Stimulated activated CD4-positive, alpha-beta T cell treated with anti-CD3 and anti-CD28 coated beads, TNF-alpha, amount 100 ng/mL, for 4 hours (primary cell): ENCODE measurements at regions not wholly inside any gene's neighbourhood (a gene's known extent, or its start where the extent isn't known, plus 50 kb on each side); places are given as distances from the start of the nearest gene placed in this dataset.

Source experiments
- DNase-seq, 3 experiments: peaks; one replicate each; pipeline ENCODE4 v3.0.0-alpha.2; 2020; ENCODE audit warnings: low read depth in 3 of 3

DNA sequence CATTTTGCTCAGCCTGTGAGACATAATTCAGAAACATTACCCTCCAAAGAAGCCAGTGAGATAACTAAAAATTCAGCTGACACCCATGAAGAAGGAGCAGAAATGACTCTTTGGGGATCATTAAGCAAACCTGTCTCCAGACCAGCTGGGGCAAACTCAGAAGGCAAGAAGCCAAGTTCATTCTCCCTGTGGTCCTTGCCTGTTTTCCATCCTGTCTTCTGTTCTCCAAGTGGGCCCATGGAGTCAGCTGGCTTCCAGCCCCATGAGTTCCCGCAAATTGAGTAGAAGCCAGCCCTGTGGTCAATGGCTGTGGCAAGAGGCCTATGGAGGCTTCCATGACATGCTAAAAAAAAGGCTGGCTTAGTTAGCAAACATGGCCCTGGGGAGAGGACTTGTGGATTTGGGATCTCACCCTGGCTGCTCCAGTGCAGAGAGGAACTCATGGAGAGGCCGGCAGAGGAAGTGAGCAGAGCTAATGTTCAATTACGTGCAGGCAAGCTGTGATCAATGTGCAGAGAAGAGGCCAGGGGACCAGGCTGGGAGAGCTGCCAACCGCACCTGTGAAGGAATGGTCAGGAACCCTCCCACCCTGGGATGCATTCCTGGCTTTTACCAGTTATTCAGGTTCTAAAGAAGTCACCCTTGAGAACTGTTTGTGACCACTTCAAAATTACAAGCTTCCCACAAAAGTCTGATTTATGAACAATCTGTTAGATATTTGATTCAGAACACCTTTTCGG is 229.1 kb downstream of the TSHZ3 start:
- DNase-seq = no peak

DNA sequence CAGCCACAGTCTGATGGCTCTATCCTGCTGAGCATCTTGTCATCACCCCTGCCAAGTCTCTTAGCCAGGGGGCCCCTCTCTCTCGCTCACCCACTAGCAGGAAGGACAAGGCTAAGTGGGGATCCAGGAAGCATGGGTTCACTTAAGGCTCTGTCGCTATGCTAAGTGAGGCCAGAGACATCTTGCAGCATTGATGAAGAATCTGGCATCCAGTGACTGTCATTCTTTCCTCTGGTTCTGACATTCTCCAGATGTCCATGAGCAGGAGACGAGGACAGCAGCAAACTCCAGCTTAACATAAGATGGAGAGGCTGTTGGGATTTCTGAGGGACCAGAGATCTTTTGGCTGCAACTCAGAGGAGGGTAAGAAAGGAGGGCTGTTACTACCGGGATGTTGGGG is 230.2 kb downstream of the TSHZ3 start:
- DNase-seq = no peak

DNA sequence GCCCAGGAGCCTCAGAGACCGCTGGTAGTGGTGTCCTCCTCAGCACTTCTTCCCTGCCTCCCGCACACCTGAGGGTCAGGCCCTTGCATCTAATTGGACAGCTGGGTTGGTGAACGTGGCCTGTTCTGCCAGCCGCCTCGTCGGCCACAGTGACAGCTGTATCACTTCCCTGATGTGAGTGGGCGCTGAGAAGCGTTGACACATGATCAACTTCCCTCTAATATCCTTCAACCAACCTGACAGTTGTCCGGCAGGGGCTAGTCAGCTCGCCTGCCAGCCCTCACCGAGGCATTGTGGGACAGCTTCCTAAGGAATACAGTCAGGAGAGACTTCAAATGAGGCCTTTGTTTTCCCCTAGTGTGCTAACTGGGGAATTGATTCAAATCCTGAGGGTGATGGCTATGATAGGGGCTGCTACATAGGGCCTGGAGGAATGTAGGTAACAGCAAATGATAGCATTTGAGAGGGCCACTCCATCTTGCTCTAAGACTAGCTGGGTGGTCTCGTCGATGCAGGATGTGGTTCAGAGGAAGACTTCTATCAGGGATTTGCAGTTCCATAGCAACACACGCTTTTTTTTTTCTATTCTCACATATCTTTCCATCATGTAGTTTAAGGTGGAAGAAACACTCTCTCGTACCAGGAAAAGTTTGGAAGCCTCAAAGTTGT is 230.8 kb downstream of the TSHZ3 start:
- no peak for DNase-seq

GRCh38 chr19:31114585-31114984 is 234.7 kb downstream of the TSHZ3 start:
- DNase-seq = no peak

DNA sequence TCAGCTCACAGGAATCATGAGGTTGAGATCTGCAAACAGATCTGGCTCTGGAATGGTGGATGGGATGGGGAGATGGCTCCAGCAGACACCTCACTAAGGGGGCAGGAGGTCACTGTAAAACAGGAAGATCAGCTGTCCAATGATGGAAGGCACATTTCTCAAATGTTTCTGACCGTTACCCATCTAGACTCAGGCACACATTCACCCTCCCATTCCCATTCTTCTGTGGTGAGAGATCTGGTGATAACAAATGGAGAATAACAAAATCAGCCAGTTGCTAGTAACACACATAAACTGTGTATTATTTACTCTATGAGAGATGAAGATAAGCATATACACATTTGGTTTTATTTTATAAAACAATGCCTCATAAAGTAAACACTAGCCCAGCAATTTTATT is 235.9 kb downstream of the TSHZ3 start:
- DNase-seq = no peak

DNA sequence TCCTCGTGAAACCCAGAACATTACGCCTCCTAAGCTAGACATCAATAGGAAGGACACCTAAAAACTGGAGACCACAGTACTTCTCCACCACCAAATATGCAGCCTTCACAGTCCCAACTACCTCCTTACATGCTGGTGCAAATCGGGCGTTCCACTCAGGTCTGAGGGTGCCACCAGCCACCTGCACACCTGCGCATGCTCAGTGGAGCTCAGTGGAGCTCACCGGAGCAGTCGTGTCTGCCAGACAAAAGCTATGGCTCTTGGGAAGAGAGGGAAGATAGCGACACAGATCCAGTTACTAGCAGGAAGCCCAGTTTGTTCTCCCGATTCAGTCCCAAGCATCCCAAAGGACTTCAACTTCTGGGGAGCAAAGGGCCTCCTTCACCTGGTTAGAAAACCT is 237.1 kb downstream of the TSHZ3 start:
- no peak for DNase-seq

GRCh38 chr19:31111741-31112140 is 237.5 kb downstream of the TSHZ3 start:
- DNase-seq = no peak

DNA sequence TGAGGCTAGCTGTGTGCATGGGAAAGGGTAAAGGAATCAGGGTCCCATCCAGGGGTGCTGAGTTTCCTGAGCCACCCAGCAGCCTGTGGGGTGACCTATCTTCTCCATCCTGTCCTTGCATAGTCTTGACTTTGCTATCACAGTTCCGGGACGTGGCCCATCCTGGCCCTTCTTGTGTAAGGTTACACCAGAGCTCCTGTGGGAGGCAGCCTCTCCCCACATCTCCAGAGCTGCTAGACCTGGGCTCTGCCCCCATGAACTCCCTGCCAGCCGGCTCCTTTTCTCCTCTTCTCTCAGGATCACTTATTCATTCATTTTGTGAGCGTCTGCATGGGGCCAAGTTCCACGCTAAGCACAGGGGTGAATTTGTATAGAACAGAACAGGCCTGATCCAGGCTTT is 238.9 kb downstream of the TSHZ3 start:
- DNase-seq = no peak

GRCh38 chr19:31109636-31110035 is 239.6 kb downstream of the TSHZ3 start:
- DNase-seq = no peak

DNA sequence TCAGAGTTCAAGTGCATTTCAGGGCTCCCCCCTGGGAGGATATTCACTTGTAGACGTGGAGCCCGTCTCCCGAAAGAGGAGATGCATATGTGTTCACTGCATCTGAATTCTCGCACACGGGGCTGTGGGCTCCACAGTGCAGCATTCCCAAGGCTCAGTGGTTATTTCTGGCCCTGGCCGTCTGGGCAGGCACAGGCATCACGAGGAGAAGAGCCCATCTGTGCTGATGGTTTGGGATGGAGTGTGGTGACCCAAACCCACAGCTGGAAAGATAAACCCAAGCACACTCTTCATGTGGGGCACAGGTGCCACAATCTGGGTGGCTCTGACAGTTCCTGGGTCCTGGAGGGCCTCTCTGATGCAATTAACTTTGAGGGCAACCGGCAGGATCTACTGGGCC is 242.1 kb downstream of the TSHZ3 start:
- DNase-seq = no peak

- no peak for DNase-seq
Observed at GRCh38 chr19:31105761-31106160, 243.5 kb downstream of the TSHZ3 start.

DNA sequence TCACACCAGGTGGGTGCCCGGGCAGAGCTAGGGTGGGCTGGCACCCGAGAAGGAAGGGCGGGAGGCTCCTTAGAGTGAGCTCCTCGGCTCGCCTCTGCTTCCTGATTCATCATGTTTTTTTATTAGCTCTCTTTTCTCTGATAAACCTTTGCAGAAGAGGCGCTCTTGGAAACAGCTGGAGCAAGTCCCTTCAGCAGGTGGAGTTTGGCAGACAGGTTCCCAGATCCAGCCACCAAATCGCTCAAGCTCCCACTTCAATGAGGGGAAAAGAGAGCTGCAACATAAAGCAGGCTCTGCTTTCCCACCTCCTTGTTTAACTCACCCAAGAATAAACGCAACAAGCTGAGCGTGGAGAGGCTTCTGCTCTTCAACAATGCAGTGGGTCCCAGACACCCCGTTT is 244.8 kb downstream of the TSHZ3 start:
- no peak for DNase-seq

- no peak for DNase-seq
Observed at GRCh38 chr19:31103228-31103627, 246.0 kb downstream of the TSHZ3 start.

GRCh38 chr19:31102674-31103073 is 246.6 kb downstream of the TSHZ3 start:
- no peak for DNase-seq

- no peak for DNase-seq
Observed at GRCh38 chr19:31100981-31101380, 248.3 kb downstream of the TSHZ3 start.

DNA sequence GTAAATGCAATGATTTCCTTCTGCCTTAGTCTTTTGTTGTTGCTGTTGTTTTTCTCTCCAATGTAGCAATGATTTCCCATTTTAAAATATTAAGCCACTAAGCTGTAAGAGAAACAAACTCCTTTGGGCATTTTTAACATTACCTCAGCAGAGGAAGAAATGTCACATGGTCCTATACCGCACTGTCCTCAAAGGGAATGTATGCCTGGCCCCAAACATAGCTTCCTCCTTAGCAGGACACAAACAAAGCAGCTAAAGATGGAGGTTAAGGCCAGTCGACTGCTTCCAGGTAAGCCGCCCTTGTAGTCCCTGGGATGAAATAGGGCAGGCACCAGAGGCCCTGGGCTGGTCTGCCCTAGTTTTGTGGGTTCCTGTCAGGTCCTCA is 249.0 kb downstream of the TSHZ3 start:
- DNase-seq = no peak

DNA sequence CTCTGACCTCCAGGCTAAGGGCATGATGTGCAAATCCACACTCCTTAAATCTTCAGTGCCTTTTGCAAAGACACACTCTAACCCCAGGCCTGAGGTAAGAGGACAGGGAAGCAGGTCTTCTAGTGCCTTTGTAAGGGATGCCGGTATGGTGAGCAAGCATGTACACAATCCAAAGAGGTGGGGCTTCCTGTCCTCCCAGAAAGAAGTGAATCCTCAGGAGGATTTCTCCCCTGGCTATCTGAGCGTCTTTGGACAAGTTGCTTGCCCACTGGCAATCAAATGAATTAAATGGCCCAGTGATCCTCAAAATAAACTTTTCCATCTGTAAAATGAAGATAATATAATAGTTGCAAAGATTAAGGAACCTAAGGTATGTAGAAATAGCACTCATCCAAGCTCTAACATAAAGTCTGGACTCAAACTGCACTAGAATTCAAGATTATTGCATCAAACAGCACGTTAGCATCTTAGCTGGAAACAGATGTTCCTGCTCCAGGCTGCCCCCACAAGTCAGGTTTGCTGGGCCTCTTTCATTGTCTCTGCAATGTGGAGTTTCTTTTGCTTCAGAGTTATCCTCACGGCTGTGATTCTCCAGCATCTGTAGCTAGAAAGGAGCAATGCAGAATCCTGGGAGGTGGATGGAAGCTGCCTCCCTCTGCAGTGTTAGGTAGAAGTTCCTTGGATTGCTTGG is 249.6 kb downstream of the TSHZ3 start:
- no peak for DNase-seq

DNA sequence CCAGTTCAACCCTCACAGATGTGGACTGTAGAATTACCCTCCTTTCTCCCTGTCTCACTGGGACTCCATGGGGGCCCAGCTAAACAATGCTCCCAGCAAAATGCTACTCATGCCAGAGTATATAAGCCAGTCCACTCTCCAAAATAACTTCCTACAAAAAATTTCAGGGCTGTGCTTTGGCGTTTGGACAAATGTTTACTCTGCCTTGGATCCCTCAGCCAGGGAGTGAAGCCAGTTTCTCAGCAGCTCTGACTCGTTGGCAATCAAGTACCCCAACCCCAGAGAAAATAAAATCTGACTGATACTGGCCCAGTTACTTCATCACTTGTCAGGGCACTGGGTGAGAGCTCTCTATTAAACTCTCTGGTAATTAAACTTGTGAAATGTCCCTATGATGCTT is 250.4 kb downstream of the TSHZ3 start:
- DNase-seq = no peak

- no peak for DNase-seq
Observed at GRCh38 chr19:31096935-31097545, 252.2 kb downstream of the TSHZ3 start.

DNA sequence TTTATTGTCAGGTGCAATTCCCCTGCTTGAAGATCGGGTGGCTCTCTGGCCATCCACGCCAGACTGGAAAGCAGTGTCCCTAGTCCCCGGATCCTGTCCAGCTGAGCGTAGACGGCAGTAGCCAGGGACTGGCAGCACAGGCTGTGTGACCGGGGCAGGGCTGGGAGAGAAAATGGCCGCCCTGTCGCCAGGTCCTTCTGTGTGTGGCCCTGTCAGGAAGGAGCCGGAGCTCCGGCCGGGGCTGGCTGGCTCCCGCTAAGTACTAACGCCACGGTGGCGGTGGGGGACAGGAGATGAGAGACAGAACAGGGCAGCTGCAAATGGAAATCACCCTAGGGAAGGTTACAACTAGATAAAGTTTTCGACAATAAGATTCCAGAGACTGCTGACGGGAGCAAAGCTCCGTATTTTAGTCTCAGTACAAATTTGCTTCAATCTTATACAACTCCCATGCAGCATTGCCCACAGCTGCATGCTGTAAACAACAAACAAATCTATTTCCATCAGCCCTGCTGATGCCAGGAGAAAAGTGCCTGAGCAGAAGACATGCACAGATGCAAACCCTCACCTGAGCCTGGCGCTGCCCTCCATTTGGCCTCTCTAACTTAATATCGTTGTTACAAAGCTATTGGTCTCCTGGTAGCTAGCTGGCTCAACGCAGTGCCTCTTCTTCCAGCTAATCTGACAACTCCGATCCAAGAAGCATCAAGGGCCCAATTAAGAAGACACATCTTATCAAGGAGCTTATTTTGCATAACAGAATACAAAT is 253.0 kb downstream of the TSHZ3 start:
- no peak for DNase-seq

DNA sequence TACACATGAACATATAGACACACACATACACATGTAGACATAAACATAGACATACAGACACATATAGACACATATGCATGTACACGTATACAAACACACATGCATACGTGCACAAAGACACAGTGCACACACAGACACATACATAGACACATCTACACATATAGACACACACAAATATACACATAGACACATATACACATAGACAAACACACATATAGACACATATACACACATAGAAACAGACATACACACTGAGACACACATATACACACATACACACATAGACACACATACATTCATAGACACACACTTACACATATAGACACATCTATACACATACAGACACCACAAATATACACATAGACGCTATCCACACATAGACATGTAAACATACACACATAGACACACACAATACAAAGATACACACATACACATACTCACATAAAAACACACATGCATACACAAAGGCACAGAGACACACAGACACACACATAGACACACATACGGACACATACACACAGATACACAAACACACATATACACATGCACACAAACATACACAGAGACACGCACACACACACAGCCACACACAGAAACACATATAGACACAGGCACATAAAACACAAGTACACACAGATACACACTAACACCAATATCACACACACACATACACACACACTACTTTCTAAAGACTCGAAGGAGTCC is 254.0 kb downstream of the TSHZ3 start:
- no peak for DNase-seq
